Spleen (tissue), 11 donors: ENCODE measurements at regions not wholly inside any gene's neighbourhood (a gene's known extent, or its start where the extent isn't known, plus 50 kb on each side); places are given as distances from the start of the nearest gene placed in this dataset.

Experiments used
- DNase-seq: peaks from one replicate; pipeline ENCODE4 v3.0.0-alpha.2; 2020
- H3K27ac ChIP-seq, 8 donors: fragments of 200-600 bp; sonication (generic) in 7 of 8; 1 replicate in 4 of 8; 2 replicates in 4 of 8; pipeline versions ENCODE4 v1.5.0 to v1.8.0; 2016 to 2021; ENCODE audit warnings: inconsistent platforms in 4 of 8, mild to moderate bottlenecking in 4 of 8, moderate library complexity in 1 of 8
- H3K27me3 ChIP-seq, 7 donors: fragments of 200-600 bp; sonication (generic) in 6 of 7; replicated peaks in 1 of 7; 1 replicate in 4 of 7; 2 replicates in 3 of 7; pipeline versions ENCODE4 v1.5.0 to v1.8.0; 2016 to 2021; ENCODE audit warnings: inconsistent platforms in 3 of 7, mild to moderate bottlenecking in 1 of 7
- H3K36me3 ChIP-seq, 6 donors: fragments of 200-600 bp; sonication (generic) in 5 of 6; 1 replicate in 4 of 6; 2 replicates in 2 of 6; pipeline versions ENCODE4 v1.5.0 to v1.8.0; 2016 to 2021; ENCODE audit warnings: inconsistent platforms in 2 of 6
- H3K4me1 ChIP-seq, 6 donors: fragments of 200-600 bp; sonication (generic) in 5 of 6; 1 replicate in 3 of 6; 2 replicates in 3 of 6; pipeline versions ENCODE4 v1.5.0 to v1.8.0; 2016 to 2021; ENCODE audit warnings: inconsistent platforms in 3 of 6
- H3K4me3 ChIP-seq, 8 donors: fragments of 200-600 bp; sonication (generic) in 7 of 8; 1 replicate in 4 of 8; 2 replicates in 4 of 8; pipeline versions ENCODE4 v1.5.0 to v1.8.0; 2016 to 2021; ENCODE audit warnings: inconsistent platforms in 4 of 8, mild to moderate bottlenecking in 4 of 8, moderate library complexity in 2 of 8
- H3K9me3 ChIP-seq, 8 donors: fragments of 200-600 bp; sonication (generic) in 7 of 8; 1 replicate in 4 of 8; 2 replicates in 4 of 8; pipeline versions ENCODE4 v1.5.0 to v1.8.0; 2016 to 2021; ENCODE audit warnings: inconsistent platforms in 4 of 8
- POLR2A ChIP-seq, 3 donors: fragments of 450-650 bp; IDR thresholded peaks; one replicate each; pipeline ENCODE4 v1.5.1; 2017; ENCODE audit warnings: antibody characterized with exemption in 3 of 3, mild to moderate bottlenecking in 1 of 3
- POLR2AphosphoS5 ChIP-seq, 3 donors: sonication (generic); formaldehyde crosslinking; IDR thresholded peaks; one replicate each; pipeline ENCODE4 v1.5.1; 2017; ENCODE audit warnings: antibody characterized with exemption in 3 of 3
- WGBS, 5 donors: extraction: QIAGEN DNeasy Blood & Tissue Kit in 3 of 5; methylation state at CpG; one replicate each; pipeline versions ENCODE4 v1.1.5 to v1.1.7; 2013 to 2018; 5-methylcytosine and 5-hydroxymethylcytosine counted together
- intact Hi-C: fragments of 100-400 bp; cut with DNase I; formaldehyde crosslinking; loops from one replicate; pipeline ENCODE4 v1.15.0; 2023; ENCODE audit warnings: low total_unique reads
- TF ChIP-seq, protein P1 (sequence below), 11 experiments: fragments of 200-600 bp in 7 of 11; fragments of 450-650 bp in 4 of 11; sonication (generic) in 4 of 11; IDR thresholded peaks in 8 of 11; conservative IDR thresholded peaks in 3 of 11; 1 replicate in 7 of 11; 2 replicates in 4 of 11; pipeline versions ENCODE4 v1.4.0 to v1.8.0; 2016 to 2021; ENCODE audit warnings: antibody characterized with exemption in 11 of 11, inconsistent platforms in 4 of 11, mild to moderate bottlenecking in 1 of 11
- donor health status: healthy with polysubstance abuse.
- donor health status: DM: no; HTN: no; CAD: no; lungs with moderate emphysema.
- donor health status: DM: no; HTN: no; CAD: no.
- donor health status: Bipolar disorder and iron deficiency.
- donor health status: healthy.
- donor health status: DM: no; HTN: no; CAD: no.
- donor health status: DM: yes; HTN: yes; CAD: no.

DNA sequence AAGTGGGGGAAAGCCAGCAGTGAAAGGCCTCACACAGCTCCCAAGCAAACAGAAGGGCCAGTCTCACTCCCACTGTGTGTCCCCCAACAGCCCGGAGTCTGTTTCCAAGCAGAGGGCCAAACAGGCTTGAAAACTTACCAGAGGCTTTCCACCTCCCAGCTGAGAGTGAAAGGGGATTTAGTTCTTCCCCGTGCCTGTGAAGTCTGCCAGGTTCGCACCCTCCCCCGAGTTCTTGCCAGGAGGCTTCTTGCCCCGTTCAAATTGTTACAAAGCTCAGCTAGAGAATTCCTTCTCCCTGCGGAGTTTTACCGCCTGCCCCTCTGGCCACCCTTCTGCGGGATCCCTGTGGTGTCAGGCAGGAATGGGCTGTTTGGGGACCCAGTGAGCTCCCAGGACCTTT lies 68.0 kb upstream of the WNT7A start:
- intact Hi-C loops: no loop called here
- DNase-seq: no peak

DNA sequence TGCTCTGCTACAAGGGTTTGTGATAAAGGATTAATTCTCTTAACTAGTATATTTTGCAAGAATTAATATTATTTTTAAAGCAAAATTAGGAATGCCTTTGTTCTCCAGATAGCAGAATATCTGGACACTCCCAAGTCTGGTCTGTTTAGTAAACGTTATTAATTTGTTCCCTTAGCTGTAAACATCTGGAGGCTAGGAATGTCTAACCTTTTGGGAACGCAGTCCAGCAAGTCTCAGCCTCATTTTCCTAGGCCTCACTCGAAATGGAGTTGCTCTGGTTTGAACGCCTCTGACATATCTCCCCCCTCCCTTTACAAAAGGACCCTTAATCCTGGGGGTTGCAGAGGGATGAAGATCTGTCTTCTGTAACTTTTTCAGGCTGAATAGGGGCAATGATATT lies 59.3 kb upstream of the WNT7A start:
- H3K27ac ChIP-seq: no peak overlapping the region
- no peaks in the 10 kb centered on the region for H3K4me1 ChIP-seq
- H3K4me3 ChIP-seq: no peak overlapping the region
- H3K27me3 ChIP-seq: peaks cover 0 to 6% (median 0%) of the 10 kb centered on the region in 7 donors
- intact Hi-C loops: no loop called here
- no peak for DNase-seq
- 81 to 85% (median 82%) methylated on average over 4 of the region's 4 CpGs for WGBS, 5 donors
- no peak for TF ChIP-seq POLR2AphosphoS5 (IDR thresholded peaks at IDR 0.05)
- TF ChIP-seq, protein P1, sequence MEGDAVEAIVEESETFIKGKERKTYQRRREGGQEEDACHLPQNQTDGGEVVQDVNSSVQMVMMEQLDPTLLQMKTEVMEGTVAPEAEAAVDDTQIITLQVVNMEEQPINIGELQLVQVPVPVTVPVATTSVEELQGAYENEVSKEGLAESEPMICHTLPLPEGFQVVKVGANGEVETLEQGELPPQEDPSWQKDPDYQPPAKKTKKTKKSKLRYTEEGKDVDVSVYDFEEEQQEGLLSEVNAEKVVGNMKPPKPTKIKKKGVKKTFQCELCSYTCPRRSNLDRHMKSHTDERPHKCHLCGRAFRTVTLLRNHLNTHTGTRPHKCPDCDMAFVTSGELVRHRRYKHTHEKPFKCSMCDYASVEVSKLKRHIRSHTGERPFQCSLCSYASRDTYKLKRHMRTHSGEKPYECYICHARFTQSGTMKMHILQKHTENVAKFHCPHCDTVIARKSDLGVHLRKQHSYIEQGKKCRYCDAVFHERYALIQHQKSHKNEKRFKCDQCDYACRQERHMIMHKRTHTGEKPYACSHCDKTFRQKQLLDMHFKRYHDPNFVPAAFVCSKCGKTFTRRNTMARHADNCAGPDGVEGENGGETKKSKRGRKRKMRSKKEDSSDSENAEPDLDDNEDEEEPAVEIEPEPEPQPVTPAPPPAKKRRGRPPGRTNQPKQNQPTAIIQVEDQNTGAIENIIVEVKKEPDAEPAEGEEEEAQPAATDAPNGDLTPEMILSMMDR (IDR thresholded peaks at IDR 0.05 in 8 of 11, conservative IDR thresholded peaks at IDR 0.05 in 3 of 11): no peak
- no peak for TF ChIP-seq POLR2A (IDR thresholded peaks at IDR 0.05)
- H3K9me3 ChIP-seq: peaks cover 0 to 20% (median 12%) of the 10 kb centered on the region in 8 donors
- no peaks in the 10 kb centered on the region for H3K36me3 ChIP-seq

More for the DNA sequence above, 68.0 kb upstream of the WNT7A start:
- H3K9me3 ChIP-seq: peaks cover 0 to 52% (median 41%) of the 10 kb centered on the region in 8 donors
- H3K27me3 ChIP-seq: peaks cover 0 to 29% (median 0%) of the 10 kb centered on the region in 7 donors
- H3K4me3 ChIP-seq: no peak overlapping the region
- 50 to 61% (median 54%) methylated on average over 7 to 8 of the region's 8 CpGs for WGBS, 5 donors
- H3K27ac ChIP-seq: no peak overlapping the region
- H3K36me3 ChIP-seq: no peaks in the 10 kb centered on the region
- no peaks in the 10 kb centered on the region for H3K4me1 ChIP-seq
- TF ChIP-seq, protein P1 (IDR thresholded peaks at IDR 0.05 in 8 of 11, conservative IDR thresholded peaks at IDR 0.05 in 3 of 11): no peak

DNA sequence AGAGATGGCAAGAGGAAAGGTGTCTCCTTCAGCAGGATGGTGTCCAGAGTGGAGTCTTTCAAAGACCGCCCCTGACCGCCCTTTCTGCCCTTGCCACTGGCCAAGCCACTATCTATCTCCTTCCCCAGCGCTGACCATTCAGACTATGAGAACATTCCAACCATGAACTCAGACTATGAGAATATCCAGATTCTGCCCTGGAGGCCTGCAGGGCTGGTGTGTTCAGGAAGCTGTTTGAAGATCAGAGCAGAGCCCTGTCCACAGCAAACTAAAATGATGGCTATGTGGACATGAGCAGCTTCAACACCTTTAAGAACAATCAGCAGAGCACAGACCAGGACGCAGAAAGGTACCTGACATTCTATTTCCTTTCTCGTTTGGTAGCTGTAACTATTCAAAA lies 57.3 kb upstream of the WNT7A start:
- Histone ChIP-seq H3K4me3 (no peak overlapping the region), H3K27me3 (peaks cover 0 to 23% (median 6%) of the 10 kb centered on the region in 7 donors), H3K36me3 (no peaks in the 10 kb centered on the region), H3K4me1 (peaks cover 0 to 9% (median 2%) of the 10 kb centered on the region in 6 donors), H3K9me3 (peaks cover 0 to 15% (median 0%) of the 10 kb centered on the region in 8 donors), H3K27ac (no peak overlapping the region)
- TF ChIP-seq POLR2A (IDR thresholded peaks at IDR 0.05) (no peak), POLR2AphosphoS5 (IDR thresholded peaks at IDR 0.05) (no peak)
- TF ChIP-seq, protein P1 (IDR thresholded peaks at IDR 0.05 in 8 of 11, conservative IDR thresholded peaks at IDR 0.05 in 3 of 11): no peak
- no peak for DNase-seq
- 81 to 87% (median 85%) methylated on average over 5 of the region's 5 CpGs for WGBS, 5 donors
- intact Hi-C loops: no loop called here

DNA sequence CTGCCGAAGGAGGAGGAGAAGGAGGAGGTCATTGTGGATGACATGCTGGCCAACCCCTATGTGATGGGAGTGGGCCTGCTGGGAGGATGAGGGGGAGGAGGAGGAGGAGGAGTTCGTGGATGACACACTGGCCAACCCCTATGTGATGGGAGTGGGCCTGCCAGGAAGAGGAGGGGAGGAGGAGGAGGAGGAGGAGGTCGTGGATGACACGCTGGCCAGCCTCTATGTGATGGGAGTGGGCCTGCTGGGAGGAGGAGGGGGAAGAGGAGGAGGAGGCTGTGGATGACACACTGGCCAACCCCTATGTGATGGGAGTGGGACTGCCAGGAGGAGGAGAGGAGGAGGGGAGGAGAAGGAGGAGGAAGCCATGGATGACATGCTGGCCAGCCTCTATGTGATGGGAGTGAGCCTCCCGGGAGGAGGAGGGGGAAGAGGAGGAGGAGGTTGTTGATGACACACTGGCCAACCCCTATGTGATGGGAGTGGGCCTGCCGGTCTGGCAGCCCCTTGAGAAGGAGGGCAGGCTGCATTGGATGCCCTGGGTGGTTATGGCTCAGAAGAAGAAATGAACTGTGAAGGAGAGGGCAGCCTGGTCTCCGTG lies 55.7 kb upstream of the WNT7A start:
- no peak for DNase-seq
- WGBS, 5 donors: 63 to 80% (median 75%) methylated on average over 7 of the region's 7 CpGs
- TF ChIP-seq POLR2A (IDR thresholded peaks at IDR 0.05): no peak
- TF ChIP-seq, protein P1 (IDR thresholded peaks at IDR 0.05 in 8 of 11, conservative IDR thresholded peaks at IDR 0.05 in 3 of 11): no peak
- no peak for TF ChIP-seq POLR2AphosphoS5 (IDR thresholded peaks at IDR 0.05)
- no peak overlapping the region for H3K4me3 ChIP-seq
- intact Hi-C loops: no loop called here
- H3K27me3 ChIP-seq: peaks cover 0 to 26% (median 6%) of the 10 kb centered on the region in 7 donors
- no peak overlapping the region for H3K27ac ChIP-seq
- H3K4me1 ChIP-seq: peaks cover 0 to 9% (median 2%) of the 10 kb centered on the region in 6 donors
- peaks cover 0 to 19% (median 0%) of the 10 kb centered on the region in 8 donors for H3K9me3 ChIP-seq
- no peaks in the 10 kb centered on the region for H3K36me3 ChIP-seq
